ENCODE measurements at regions not wholly inside any gene's neighbourhood (a gene's known extent, or its start where the extent isn't known, plus 50 kb on each side); places are given as distances from the start of the nearest gene placed in this dataset.

- POLR2A ChIA-PET: interaction anchor here (0.6 kb wide), 1 partner anchor 25 kb away, joined by 3 read pairs; no protein-coding TSS in a partner anchor
- Histone ChIP-seq H3K4me1 (ENCODE audit: control insufficient read depth, insufficient read depth, low read length) (no peaks in the 10 kb centered on the region), H3K9me3 (ENCODE audit: control insufficient read depth, insufficient read depth, low read depth, low read length) (no peaks in the 10 kb centered on the region), H3K4me3 (ENCODE audit: low read depth, low read length) (no peak overlapping the region), H3K36me3 (ENCODE audit: control insufficient read depth in 2 of 2, insufficient read depth in 1 of 2, low read length in 2 of 2) (no peaks in the 10 kb centered on the region), H3K27ac (ENCODE audit: extremely low read depth, low read depth, low read length) (no peak overlapping the region)
- CTCF ChIA-PET: interaction anchor here (0.6 to 6.6 kb wide), 7 partner anchors 15 to 403 kb away, joined by 3 to 49 read pairs (median 3); partner anchors contain the start of genes RSPH3 and TAGAP
- TF ChIP-seq ZNF121 (tag by site-specific recombination; IDR thresholded peaks at IDR 0.05) (no peak), ZFHX2 (tag by site-specific recombination; conservative IDR thresholded peaks at IDR 0.05) (peak; percentile 39; the same call in 1 of the 2 replicates)
- TF ChIP-seq, protein P1, sequence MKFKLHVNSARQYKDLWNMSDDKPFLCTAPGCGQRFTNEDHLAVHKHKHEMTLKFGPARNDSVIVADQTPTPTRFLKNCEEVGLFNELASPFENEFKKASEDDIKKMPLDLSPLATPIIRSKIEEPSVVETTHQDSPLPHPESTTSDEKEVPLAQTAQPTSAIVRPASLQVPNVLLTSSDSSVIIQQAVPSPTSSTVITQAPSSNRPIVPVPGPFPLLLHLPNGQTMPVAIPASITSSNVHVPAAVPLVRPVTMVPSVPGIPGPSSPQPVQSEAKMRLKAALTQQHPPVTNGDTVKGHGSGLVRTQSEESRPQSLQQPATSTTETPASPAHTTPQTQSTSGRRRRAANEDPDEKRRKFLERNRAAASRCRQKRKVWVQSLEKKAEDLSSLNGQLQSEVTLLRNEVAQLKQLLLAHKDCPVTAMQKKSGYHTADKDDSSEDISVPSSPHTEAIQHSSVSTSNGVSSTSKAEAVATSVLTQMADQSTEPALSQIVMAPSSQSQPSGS (tag by site-specific recombination; IDR thresholded peaks at IDR 0.05; ENCODE audit: low read depth): peak; percentile 66
These were observed 60.7 kb upstream of the FNDC1 start for GRCh38 chr6:159108426-159108985.

DNA sequence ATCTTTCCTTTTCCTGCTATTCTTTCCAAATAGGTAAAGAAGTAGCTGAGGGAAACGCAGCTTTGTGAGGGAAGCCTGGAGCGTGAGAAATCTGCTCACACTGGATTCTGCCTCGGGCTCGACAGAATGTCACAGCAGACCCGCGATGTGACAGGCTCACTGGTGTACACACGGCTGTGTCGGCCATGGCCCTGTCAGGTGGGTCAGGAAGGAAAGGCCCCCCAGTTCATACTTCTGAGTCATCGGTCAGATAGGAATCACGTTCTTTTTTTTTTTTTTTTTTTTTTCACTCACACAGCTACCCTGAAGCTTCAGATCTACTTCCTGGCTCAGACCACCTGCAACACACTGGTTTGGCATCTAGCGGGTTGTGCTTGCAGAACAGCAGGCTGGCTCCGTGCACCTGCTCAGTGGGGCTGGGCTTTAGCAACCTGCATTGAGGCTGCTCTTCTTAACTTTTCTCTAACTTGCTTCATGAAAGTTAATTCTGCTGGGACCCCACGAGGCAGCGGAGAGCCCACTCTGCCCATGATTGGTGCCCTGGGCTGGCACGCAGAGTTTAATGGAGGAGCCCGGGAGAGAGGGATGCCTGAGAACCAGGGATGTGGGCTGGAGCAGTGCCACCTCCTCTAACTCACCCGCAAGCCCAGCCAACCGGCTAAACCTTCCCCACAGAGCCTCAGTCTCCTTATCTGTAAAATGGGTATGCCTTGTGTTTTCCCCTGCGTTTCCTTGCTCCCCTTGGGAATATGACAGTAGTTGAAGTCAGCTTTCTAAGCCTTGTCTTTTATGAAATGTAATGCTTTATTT, 61.5 kb upstream of the FNDC1 start:
- no peaks in the 10 kb centered on the region for H3K4me1 ChIP-seq (ENCODE audit: control insufficient read depth, insufficient read depth, low read length)
- ChIA-PET CTCF (interaction anchor here (0.5 to 6.6 kb wide), 13 partner anchors 16 to 402 kb away, joined by 3 to 49 read pairs (median 3); partner anchors contain the start of gene RSPH3), POLR2A (interaction anchor here (0.6 kb wide), 1 partner anchor 1879 kb away, joined by 3 read pairs; no protein-coding TSS in a partner anchor)

DNA sequence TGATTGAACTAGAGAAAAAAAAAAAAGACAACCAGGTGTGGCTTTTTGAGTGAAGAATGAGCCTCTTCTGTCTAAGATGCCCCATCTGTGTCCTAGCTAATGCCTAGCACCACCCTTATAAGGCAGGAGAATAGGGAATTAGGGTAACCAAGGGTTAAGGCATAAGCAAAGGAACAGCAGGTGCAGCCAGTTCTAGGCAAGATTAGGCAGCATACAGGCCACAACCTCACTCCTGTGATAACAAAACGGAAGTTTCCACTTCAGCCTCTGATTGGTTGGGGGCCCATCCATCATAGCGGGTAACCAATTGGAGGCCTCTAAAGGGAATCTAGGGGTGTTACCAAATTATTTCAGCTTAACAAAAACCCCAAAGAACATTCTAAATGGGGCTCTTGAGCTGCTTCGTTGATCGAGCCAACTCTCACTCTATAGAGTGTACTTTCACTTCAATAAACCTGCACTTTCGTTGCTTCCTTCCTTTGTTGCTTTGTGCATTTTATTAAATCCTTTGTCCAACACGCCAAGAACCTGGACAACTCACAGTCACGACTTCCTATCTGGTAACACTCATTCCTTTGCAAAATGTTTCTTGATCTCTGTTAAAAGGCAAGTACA, 61.9 kb upstream of the TAGAP start:
- Histone ChIP-seq H3K36me3 (ENCODE audit: control insufficient read depth in 2 of 2, insufficient read depth in 1 of 2, low read length in 2 of 2) (no peaks in the 10 kb centered on the region), H3K4me3 (ENCODE audit: low read depth, low read length) (no peak overlapping the region), H3K9me3 (ENCODE audit: control insufficient read depth, insufficient read depth, low read depth, low read length) (no peaks in the 10 kb centered on the region), H3K27ac (ENCODE audit: extremely low read depth, low read depth, low read length) (no peak overlapping the region), H3K4me1 (ENCODE audit: control insufficient read depth, insufficient read depth, low read length) (no peaks in the 10 kb centered on the region)
- TF ChIP-seq ZNF350 (tag by site-specific recombination; IDR thresholded peaks at IDR 0.05): peak; percentile 82
- TF ChIP-seq SP2 (tag by site-specific recombination; IDR thresholded peaks at IDR 0.05): peak; percentile 59
- no peak for TF ChIP-seq ZNF404 (tag by site-specific recombination; IDR thresholded peaks at IDR 0.05)
- no peak for TF ChIP-seq SETDB1 (IDR thresholded peaks at IDR 0.05; ENCODE audit: insufficient read length, low read length)
- TF ChIP-seq PRDM1 (tag by site-specific recombination; IDR thresholded peaks at IDR 0.05): 0 out of 2 replicates have a peak, but pooled peaks have one; percentile 36
- CTCF ChIA-PET: interaction anchor here (0.5 to 6.6 kb wide), 14 partner anchors 8 to 886 kb away, joined by 3 to 52 read pairs (median 4); no protein-coding TSS in a partner anchor
- POLR2A ChIA-PET: no interaction called here

More for the DNA sequence above, 61.5 kb upstream of the FNDC1 start:
- H3K4me3 ChIP-seq (ENCODE audit: low read depth, low read length): no peak overlapping the region
- no peak overlapping the region for H3K27ac ChIP-seq (ENCODE audit: extremely low read depth, low read depth, low read length)
- H3K9me3 ChIP-seq (ENCODE audit: control insufficient read depth, insufficient read depth, low read depth, low read length): no peaks in the 10 kb centered on the region
- no peaks in the 10 kb centered on the region for H3K36me3 ChIP-seq (ENCODE audit: control insufficient read depth in 2 of 2, insufficient read depth in 1 of 2, low read length in 2 of 2)
- TF ChIP-seq ZNF837 (tag by site-specific recombination; IDR thresholded peaks at IDR 0.05): no peak

DNA sequence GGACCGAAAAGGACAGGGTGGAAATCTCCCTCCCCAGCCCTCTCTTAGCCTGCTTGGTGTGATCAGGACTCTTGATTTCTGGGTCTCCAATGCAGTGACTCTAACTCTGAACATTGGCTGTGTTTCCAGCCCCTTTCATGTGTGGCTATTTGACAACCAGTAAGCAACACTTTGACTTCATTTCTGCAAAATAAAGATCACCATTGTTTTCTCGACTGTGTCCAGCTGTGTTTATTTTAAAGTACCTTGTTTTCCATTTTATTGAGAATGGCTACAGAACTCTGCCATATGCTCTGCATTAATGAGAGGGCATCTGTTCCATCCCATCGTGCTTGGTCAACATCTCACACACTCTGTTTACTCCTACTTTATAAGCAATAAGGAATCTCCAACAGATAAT, 60.9 kb upstream of the TAGAP start:
- ChIA-PET POLR2A (no interaction called here), CTCF (interaction anchor here (1.0 to 6.6 kb wide), 13 partner anchors 10 to 103 kb away, joined by 3 to 52 read pairs (median 19); partner anchors contain the start of gene TAGAP)
- no peaks in the 10 kb centered on the region for H3K36me3 ChIP-seq (ENCODE audit: control insufficient read depth in 2 of 2, insufficient read depth in 1 of 2, low read length in 2 of 2)
- no peaks in the 10 kb centered on the region for H3K4me1 ChIP-seq (ENCODE audit: control insufficient read depth, insufficient read depth, low read length)
- no peak overlapping the region for H3K27ac ChIP-seq (ENCODE audit: extremely low read depth, low read depth, low read length)
- H3K4me3 ChIP-seq (ENCODE audit: low read depth, low read length): no peak overlapping the region
- H3K9me3 ChIP-seq (ENCODE audit: control insufficient read depth, insufficient read depth, low read depth, low read length): no peaks in the 10 kb centered on the region
- no peak for TF ChIP-seq PATZ1 (tag by site-specific recombination; IDR thresholded peaks at IDR 0.05)
- TF ChIP-seq ZNF514 (tag by site-specific recombination; IDR thresholded peaks at IDR 0.05): no peak
- no peak for TF ChIP-seq ZNF23 (tag by site-specific recombination; IDR thresholded peaks at IDR 0.05; ENCODE audit: borderline replicate concordance)
- no peak for TF ChIP-seq ZNF692 (tag by site-specific recombination; IDR thresholded peaks at IDR 0.05)
- TF ChIP-seq, protein P2, sequence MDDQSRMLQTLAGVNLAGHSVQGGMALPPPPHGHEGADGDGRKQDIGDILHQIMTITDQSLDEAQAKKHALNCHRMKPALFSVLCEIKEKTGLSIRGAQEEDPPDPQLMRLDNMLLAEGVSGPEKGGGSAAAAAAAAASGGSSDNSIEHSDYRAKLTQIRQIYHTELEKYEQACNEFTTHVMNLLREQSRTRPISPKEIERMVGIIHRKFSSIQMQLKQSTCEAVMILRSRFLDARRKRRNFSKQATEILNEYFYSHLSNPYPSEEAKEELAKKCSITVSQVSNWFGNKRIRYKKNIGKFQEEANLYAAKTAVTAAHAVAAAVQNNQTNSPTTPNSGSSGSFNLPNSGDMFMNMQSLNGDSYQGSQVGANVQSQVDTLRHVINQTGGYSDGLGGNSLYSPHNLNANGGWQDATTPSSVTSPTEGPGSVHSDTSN (CRISPR knock-in tag; IDR thresholded peaks at IDR 0.05): no peak
- TF ChIP-seq, protein P3, sequence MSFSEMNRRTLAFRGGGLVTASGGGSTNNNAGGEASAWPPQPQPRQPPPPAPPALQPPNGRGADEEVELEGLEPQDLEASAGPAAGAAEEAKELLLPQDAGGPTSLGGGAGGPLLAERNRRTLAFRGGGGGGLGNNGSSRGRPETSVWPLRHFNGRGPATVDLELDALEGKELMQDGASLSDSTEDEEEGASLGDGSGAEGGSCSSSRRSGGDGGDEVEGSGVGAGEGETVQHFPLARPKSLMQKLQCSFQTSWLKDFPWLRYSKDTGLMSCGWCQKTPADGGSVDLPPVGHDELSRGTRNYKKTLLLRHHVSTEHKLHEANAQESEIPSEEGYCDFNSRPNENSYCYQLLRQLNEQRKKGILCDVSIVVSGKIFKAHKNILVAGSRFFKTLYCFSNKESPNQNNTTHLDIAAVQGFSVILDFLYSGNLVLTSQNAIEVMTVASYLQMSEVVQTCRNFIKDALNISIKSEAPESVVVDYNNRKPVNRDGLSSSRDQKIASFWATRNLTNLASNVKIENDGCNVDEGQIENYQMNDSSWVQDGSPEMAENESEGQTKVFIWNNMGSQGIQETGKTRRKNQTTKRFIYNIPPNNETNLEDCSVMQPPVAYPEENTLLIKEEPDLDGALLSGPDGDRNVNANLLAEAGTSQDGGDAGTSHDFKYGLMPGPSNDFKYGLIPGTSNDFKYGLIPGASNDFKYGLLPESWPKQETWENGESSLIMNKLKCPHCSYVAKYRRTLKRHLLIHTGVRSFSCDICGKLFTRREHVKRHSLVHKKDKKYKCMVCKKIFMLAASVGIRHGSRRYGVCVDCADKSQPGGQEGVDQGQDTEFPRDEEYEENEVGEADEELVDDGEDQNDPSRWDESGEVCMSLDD (tag by site-specific recombination; IDR thresholded peaks at IDR 0.05): no peak

Data from HEK293 (cell line).